Gastroesophageal sphincter (tissue), 4 donors: ENCODE measurements at regions not wholly inside any gene's neighbourhood (a gene's known extent, or its start where the extent isn't known, plus 50 kb on each side); places are given as distances from the start of the nearest gene placed in this dataset.

ENCODE experiments used
- ATAC-seq: fragments of 150-250 bp; one replicate; pipeline ENCODE4 v1.9.1; 2016; ENCODE audit warnings: mild to moderate bottlenecking, moderate library complexity
- H3K27ac ChIP-seq, 4 donors: fragments of 200-600 bp; sonication (generic) in 3 of 4; 1 replicate in 3 of 4; 2 replicates in 1 of 4; pipeline ENCODE4 v1.5.1; 2016 to 2019
- H3K27me3 ChIP-seq: fragments of 200-600 bp; sonication (generic); one replicate; pipeline ENCODE4 v1.5.1; 2019
- H3K36me3 ChIP-seq, 2 donors: fragments of 200-600 bp; sonication (generic); one replicate each; pipeline ENCODE4 v1.5.1; 2019; ENCODE audit warnings: control low read depth in 1 of 2
- H3K4me1 ChIP-seq, 3 donors: fragments of 200-600 bp; sonication (generic); 1 replicate in 2 of 3; 2 replicates in 1 of 3; pipeline ENCODE4 v1.5.1; 2016 to 2019; ENCODE audit warnings: control low read depth in 2 of 3
- H3K4me3 ChIP-seq, 2 donors: fragments of 200-600 bp; sonication (generic); one replicate each; pipeline ENCODE4 v1.5.1; 2019; ENCODE audit warnings: mild to moderate bottlenecking in 1 of 2, moderate library complexity in 1 of 2
- H3K9me3 ChIP-seq, 3 donors: fragments of 200-600 bp; sonication (generic); one replicate each; pipeline ENCODE4 v1.5.1; 2017 to 2019; ENCODE audit warnings: control low read depth in 2 of 3
- CTCF ChIP-seq, 4 experiments: fragments of 200-600 bp in 2 of 4; fragments of 450-650 bp in 2 of 4; sonication (generic) in 1 of 4; IDR thresholded peaks; one replicate each; pipeline ENCODE4 v1.5.1; 2017 to 2019; ENCODE audit warnings: antibody characterized with exemption in 4 of 4, mild to moderate bottlenecking in 2 of 4, moderate library complexity in 2 of 4
- EP300 ChIP-seq: sonication (generic); formaldehyde crosslinking; IDR thresholded peaks from one replicate; pipeline ENCODE4 v1.6.1; 2017; ENCODE audit warnings: antibody characterized with exemption, mild to moderate bottlenecking
- POLR2A ChIP-seq, 2 donors: fragments of 450-650 bp; IDR thresholded peaks; one replicate each; pipeline ENCODE4 v1.6.1; 2017; ENCODE audit warnings: antibody characterized with exemption in 2 of 2, mild to moderate bottlenecking in 2 of 2, moderate library complexity in 1 of 2
- POLR2AphosphoS5 ChIP-seq: sonication (generic); formaldehyde crosslinking; IDR thresholded peaks from one replicate; pipeline ENCODE4 v1.6.1; 2017; ENCODE audit warnings: antibody characterized with exemption
- WGBS, 2 donors: methylation state at CpG; one replicate each; pipeline ENCODE4 v1.1.5; 2018; ENCODE audit warnings: low coverage in 1 of 2; 5-methylcytosine and 5-hydroxymethylcytosine counted together

GRCh38 chr1:50358962-50359361 lies 64.3 kb downstream of the DMRTA2 start:
- Histone ChIP-seq H3K27me3 (peaks cover 80% of the 10 kb centered on the region), H3K4me3 (no peak overlapping the region), H3K4me1 (no peaks in the 10 kb centered on the region), H3K9me3 (peaks cover 0 to 21% (median 0%) of the 10 kb centered on the region in 3 donors), H3K36me3 (no peaks in the 10 kb centered on the region), H3K27ac (no peak overlapping the region)
- ATAC-seq, result no peak
- WGBS, 2 donors, result no CpG with 5 or more reads among the region's 11 CpGs
- TF ChIP-seq CTCF (IDR thresholded peaks at IDR 0.05) (no peak), EP300 (no peak), POLR2A (IDR thresholded peaks at IDR 0.05) (no peak), POLR2AphosphoS5 (no peak)

- TF ChIP-seq POLR2AphosphoS5 (no peak), EP300 (no peak), CTCF (IDR thresholded peaks at IDR 0.05) (no peak), POLR2A (IDR thresholded peaks at IDR 0.05) (no peak)
- no CpG with 5 or more reads among the region's 6 CpGs for WGBS, 2 donors
- Histone ChIP-seq H3K27me3 (peaks cover 64% of the 10 kb centered on the region), H3K4me1 (no peaks in the 10 kb centered on the region), H3K4me3 (no peak overlapping the region), H3K36me3 (no peaks in the 10 kb centered on the region), H3K27ac (no peak overlapping the region), H3K9me3 (peaks cover 0 to 15% (median 0%) of the 10 kb centered on the region in 3 donors)
- no peak for ATAC-seq
Observed at GRCh38 chr1:50357186-50357585, 66.1 kb downstream of the DMRTA2 start.

GRCh38 chr1:50354813-50355212 lies 68.4 kb downstream of the DMRTA2 start:
- H3K4me1 ChIP-seq, result no peaks in the 10 kb centered on the region
- H3K27me3 ChIP-seq, result peaks cover 59% of the 10 kb centered on the region
- H3K9me3 ChIP-seq, result peaks cover 0 to 6% (median 0%) of the 10 kb centered on the region in 3 donors
- no peak overlapping the region for H3K4me3 ChIP-seq
- 30 to 63% methylated on average over 1 to 2 of the region's 4 CpGs for WGBS, 2 donors
- no peaks in the 10 kb centered on the region for H3K36me3 ChIP-seq
- no peak for ATAC-seq
- TF ChIP-seq POLR2AphosphoS5 (no peak), EP300 (no peak), CTCF (IDR thresholded peaks at IDR 0.05) (no peak), POLR2A (IDR thresholded peaks at IDR 0.05) (no peak)
- H3K27ac ChIP-seq, result no peak overlapping the region

- Histone ChIP-seq H3K27ac (no peak overlapping the region), H3K4me1 (no peaks in the 10 kb centered on the region), H3K36me3 (no peaks in the 10 kb centered on the region), H3K27me3 (peaks cover 56% of the 10 kb centered on the region), H3K9me3 (peaks cover 0 to 6% (median 0%) of the 10 kb centered on the region in 3 donors), H3K4me3 (no peak overlapping the region)
- TF ChIP-seq CTCF (IDR thresholded peaks at IDR 0.05) (no peak), POLR2A (IDR thresholded peaks at IDR 0.05) (no peak), POLR2AphosphoS5 (no peak), EP300 (no peak)
- WGBS, 2 donors, result 42 to 44% methylated on average over 2 of the region's 2 CpGs
- ATAC-seq, result no peak
Observed at GRCh38 chr1:50352428-50352827, 70.8 kb downstream of the DMRTA2 start.

- H3K4me1 ChIP-seq, result no peaks in the 10 kb centered on the region
- no peak overlapping the region for H3K4me3 ChIP-seq
- 57 to 100% methylated on average over 1 to 7 of the region's 8 CpGs for WGBS, 2 donors
- H3K27ac ChIP-seq, result no peak overlapping the region
- H3K9me3 ChIP-seq, result peaks cover 0 to 6% (median 0%) of the 10 kb centered on the region in 3 donors
- TF ChIP-seq POLR2A (IDR thresholded peaks at IDR 0.05) (no peak), POLR2AphosphoS5 (no peak), CTCF (IDR thresholded peaks at IDR 0.05) (no peak), EP300 (no peak)
- H3K36me3 ChIP-seq, result no peaks in the 10 kb centered on the region
- peaks cover 54% of the 10 kb centered on the region for H3K27me3 ChIP-seq
- ATAC-seq, result no peak
Observed at GRCh38 chr1:50350868-50351267, 72.4 kb downstream of the DMRTA2 start.
